ENCODE measurements at regions not wholly inside any gene's neighbourhood (a gene's known extent, or its start where the extent isn't known, plus 50 kb on each side); places are given as distances from the start of the nearest gene placed in this dataset.
"Not testable (repeated sequence)": the region's sequence is repeated elsewhere in the genome, so short reads cannot be mapped to it uniquely, and the experiment has no call there.

DNA sequence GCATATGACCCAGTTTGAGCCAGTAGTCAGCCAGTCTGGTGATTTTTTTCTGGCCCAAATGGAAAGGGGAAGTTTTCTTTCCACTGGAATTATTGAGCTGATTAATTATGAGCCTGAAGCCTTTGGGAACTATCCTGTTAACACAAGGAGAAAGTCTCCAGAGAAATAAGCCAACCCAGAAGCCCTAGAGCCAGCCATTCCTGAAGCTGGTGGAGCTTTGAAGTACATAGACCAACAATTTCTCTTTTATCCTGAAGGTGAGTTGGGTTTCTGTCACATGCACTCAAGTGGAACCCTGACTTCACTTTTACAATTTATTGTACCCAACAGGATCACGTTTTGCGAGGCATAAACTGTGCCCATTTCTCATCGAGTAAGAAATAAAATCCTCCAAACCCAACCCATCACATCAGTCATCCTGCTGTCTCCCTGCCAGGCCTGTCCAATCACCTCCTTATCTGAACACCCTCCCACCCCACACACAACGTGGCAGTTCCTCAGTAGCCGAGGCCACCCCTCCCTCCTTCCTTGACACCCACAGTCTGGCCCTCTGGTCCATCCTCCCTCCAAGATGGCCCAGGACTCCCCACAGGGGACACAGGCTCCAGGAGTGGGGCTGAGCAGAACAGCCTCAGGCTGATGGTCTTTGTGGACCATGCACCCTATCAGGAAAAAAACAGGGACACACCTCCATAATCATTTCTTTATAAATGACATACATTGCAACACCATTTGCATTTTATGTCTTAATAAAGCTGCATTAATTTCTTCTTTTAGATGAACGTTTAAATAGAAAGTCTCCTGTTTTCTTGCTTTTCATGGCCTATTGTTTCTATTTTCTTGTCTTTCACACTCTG is 55.7 kb upstream of the GATA2 start:
- no peak for DNase-seq

DNA sequence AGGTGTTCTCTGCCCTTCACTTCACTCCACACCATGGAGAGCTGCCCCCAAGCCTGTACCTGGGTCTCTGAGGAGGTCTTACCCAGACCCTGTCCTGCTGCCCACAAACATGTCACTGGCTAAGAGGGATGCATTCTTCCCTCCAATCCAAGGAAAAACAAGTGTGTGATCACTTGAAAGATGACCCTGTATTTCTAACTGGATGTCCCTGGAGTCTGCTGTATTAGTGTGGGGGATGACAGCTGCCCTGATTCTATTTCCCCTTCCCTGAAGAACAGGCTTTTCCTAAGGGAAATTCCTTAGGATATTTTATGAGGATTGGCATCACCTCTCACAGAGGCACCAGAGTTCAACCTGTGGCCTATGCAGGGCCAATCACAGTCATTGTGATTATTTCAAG is 55.0 kb upstream of the GATA2 start:
- DNase-seq, result peak; percentile 48

- peak; percentile 48 for DNase-seq
These were observed 54.5 kb upstream of the GATA2 start for GRCh38 chr3:128547368-128547987.

GRCh38 chr3:128546646-128547045 is 53.6 kb upstream of the GATA2 start:
- no peak for DNase-seq

DNA sequence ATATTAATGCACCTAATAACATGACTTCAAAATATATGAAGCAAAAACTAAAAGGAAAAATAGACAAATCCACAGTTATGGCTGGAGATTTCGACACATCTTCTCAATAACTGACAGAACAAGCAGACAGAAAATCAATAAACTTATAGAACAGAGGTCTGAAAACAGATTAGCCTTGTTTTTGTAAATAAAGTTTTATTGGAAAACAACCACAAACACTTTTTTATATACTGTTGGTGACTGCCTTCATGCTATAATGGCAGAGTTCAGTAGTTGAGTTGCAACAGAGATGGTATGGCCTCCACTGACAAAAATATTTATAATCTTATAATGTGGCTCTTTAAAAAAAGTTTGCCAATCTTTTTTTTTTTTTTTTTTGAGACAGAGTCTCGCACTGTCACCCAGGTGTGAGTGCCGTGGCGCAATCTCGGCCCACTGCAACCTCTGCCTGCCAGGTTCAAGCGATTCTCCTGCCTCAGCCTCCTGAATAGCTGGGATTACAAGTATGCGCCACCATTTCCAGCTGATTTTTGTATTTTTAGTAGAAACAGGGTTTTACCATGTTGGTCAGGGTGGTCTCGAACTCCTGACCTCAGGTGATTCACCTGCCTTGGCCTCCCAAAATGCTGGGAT is 52.2 kb upstream of the GATA2 start:
- DNase-seq, result no peak

GRCh38 chr3:128544190-128544589 is 51.2 kb upstream of the GATA2 start:
- no peak for DNase-seq

DNA sequence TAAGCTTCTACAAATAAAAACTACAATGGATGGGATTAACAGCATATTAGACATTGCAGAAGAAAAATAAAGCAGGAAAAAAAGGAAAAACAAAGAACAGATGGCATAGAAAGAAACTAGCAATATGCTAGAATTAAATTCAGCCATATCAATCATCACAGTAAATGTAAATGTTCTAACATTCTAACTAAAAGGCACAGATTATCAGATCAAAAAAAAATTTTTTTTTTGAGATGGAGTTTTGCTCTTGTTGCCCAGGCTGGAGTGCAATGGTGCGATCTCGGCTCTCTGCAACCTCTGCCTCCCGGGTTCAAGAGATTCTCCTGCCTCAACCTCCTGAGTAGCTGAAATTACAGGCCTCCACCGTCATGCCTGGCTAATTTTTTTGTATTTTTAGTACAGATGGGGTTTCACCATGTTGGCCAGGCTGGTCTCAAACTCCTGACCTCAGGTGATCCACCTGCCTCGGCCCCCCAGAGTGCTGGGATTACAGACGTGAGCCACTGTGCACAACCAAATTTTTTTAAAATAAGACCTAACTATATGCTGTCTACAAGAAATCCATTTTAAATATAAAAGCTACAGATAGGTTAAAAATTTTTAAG is 50.7 kb upstream of the GATA2 start:
- DNase-seq, result not testable (repeated sequence)

All from NCI-H2171 treated with DMSO at 0.1 percent for 48 hours (cell line).